GM12891 (cell line): ENCODE measurements at regions not wholly inside any gene's neighbourhood (a gene's known extent, or its start where the extent isn't known, plus 50 kb on each side); places are given as distances from the start of the nearest gene placed in this dataset.
"Not testable (repeated sequence)": the region's sequence is repeated elsewhere in the genome, so short reads cannot be mapped to it uniquely, and the experiment has no call there.

Experiments used
- DNase-seq: peaks from one replicate; pipeline ENCODE4 v3.0.0; 2011; ENCODE audit warnings: low spot score; ENCODE audit not compliant: insufficient read length
- FAIRE-seq: peaks from 2 replicates; lab custom pipeline; 2011; peaks lifted over from hg19 to GRCh38; lab: Jason Lieb, UNC
- PAX5 ChIP-seq: IDR thresholded peaks from 2 replicates; pipeline ENCODE4 v1.6.1; 2011; ENCODE audit warnings: low read length, moderate library complexity, mild to moderate bottlenecking; ENCODE audit not compliant: insufficient read depth, severe bottlenecking
- POLR2A ChIP-seq: IDR thresholded peaks from 2 replicates; pipeline ENCODE4 v1.6.1; 2011; ENCODE audit warnings: low read depth, low read length, control low read depth
- POLR2AphosphoS5 ChIP-seq: IDR thresholded peaks from 2 replicates; pipeline ENCODE4 v1.6.1; 2011; ENCODE audit warnings: low read depth, low read length, control low read depth
- POU2F2 ChIP-seq: IDR thresholded peaks from 2 replicates; pipeline ENCODE4 v1.6.1; 2011; ENCODE audit warnings: low read depth, mild to moderate bottlenecking, control low read depth, low read length, moderate library complexity
- SPI1 ChIP-seq: IDR thresholded peaks from 2 replicates; pipeline ENCODE4 v1.6.1; 2011; ENCODE audit warnings: low read depth, low read length, control low read depth
- TAF1 ChIP-seq: IDR thresholded peaks from 2 replicates; pipeline ENCODE4 v1.6.1; 2011; ENCODE audit warnings: low read depth, low read length, control low read depth

DNA sequence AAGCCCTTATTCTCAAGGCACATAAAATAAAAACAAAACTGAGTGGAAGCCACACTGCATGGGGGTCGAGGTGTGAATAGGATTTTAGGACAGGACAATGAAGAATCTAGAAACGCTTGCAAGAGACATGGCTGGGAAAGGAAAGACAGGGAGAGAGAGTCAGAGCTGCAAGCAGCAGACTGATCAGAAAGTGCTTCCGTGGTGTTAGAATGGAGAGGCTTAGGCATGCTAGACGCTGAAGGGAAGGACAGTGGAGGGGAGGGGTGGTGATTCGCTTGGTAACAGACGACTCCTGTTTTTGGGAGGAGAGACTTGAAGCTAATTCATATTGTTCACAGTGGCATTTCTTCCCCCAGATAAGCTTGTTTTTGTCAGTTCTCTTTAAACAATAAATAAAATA is 173.5 kb downstream of the AIPL1 start:
- FAIRE-seq (no peak), DNase-seq (no peak)
- TF ChIP-seq POU2F2: no peak

GRCh38 chr17:6259899-6260298 is 175.0 kb downstream of the AIPL1 start:
- FAIRE-seq (no peak), DNase-seq (no peak)
- TF ChIP-seq POLR2A (no peak), TAF1 (no peak), POLR2AphosphoS5 (no peak), PAX5 (no peak), POU2F2 (no peak), SPI1 (no peak)

DNA sequence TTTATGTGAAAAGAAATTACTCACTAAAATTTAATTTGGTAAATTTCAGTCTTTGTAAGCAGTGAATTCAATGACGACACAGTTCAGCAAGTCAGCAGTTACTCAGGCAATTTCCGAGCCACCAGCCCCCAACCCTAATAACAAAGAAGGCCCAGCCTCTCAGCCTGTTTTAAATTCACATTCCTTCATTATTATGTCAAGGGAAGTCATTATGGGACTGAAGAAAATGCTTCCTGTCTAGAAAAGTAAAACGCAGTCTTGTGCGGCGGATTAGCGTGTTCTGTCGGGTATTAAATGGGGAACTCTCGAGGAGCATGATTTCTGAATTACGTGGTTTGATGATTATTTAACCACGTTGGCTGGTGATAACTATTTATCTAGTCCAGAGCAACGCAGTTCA is 177.6 kb downstream of the AIPL1 start:
- no peak for DNase-seq
- no peak for FAIRE-seq

GRCh38 chr17:6255322-6255721 is 179.6 kb downstream of the AIPL1 start:
- FAIRE-seq (no peak), DNase-seq (no peak)
- TF ChIP-seq TAF1: no peak
- no peak for TF ChIP-seq POU2F2
- no peak for TF ChIP-seq SPI1
- TF ChIP-seq POLR2AphosphoS5: no peak
- no peak for TF ChIP-seq POLR2A
- no peak for TF ChIP-seq PAX5

More for the DNA sequence above, 177.6 kb downstream of the AIPL1 start:
- TF ChIP-seq SPI1 (no peak), POLR2A (no peak), TAF1 (no peak), PAX5 (no peak), POLR2AphosphoS5 (no peak), POU2F2 (no peak)

DNA sequence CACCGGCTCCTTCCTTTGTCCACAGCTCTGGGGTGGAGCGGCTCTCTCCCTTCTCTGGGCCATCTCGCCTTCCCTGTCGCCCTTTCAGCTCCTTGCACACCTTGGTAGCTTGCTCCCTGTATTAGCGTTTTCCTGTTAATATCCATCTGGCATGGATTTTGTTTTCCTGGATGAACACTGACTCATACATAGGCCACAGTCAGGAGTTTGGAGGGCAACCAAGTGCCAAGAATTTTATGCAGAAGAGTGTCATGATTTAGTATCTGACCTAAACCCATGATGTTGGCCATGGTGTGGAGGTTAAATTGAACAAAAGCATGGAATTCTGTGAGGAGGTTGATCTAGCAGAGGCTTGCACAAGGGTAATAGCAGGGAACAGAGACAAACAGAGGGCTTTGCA is 180.9 kb downstream of the AIPL1 start:
- no peak for FAIRE-seq
- TF ChIP-seq PAX5: no peak
- TF ChIP-seq TAF1: no peak
- no peak for TF ChIP-seq POLR2AphosphoS5
- TF ChIP-seq POU2F2: no peak
- no peak for TF ChIP-seq SPI1
- TF ChIP-seq POLR2A: no peak
- DNase-seq: no peak

- not testable (repeated sequence) for FAIRE-seq, DNase-seq
Observed at GRCh38 chr17:6251640-6252039, 181.5 kb downstream of the WSCD1 start.

DNA sequence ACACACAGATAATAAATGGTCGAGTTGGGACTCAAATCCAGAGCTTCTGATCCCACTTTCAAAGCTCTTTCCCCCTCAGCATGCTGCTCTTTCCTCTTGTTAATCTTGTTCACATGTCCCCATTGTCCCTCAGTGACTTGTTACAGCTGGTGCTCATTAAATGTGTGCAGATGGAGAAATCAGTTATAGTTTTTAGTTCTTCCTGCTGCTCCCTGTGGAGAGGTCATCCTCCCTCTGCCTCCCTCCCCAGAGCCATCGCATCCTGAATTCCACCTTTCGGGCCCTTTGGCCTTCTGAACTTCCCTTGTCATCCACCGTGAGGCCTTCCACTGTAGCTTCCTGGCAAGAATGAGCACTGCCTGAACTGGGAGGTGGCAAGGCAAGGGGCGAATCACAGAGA is 179.6 kb downstream of the WSCD1 start:
- FAIRE-seq (no peak), DNase-seq (no peak)
- TF ChIP-seq POLR2AphosphoS5 (no peak), POU2F2 (no peak), PAX5 (no peak), TAF1 (no peak), SPI1 (no peak), POLR2A (no peak)

GRCh38 chr17:6248061-6248460 is 177.9 kb downstream of the WSCD1 start:
- TF ChIP-seq PAX5: no peak
- TF ChIP-seq POU2F2: no peak
- TF ChIP-seq POLR2AphosphoS5: no peak
- no peak for TF ChIP-seq TAF1
- TF ChIP-seq SPI1: no peak
- TF ChIP-seq POLR2A: no peak
- FAIRE-seq: no peak
- DNase-seq: no peak

GRCh38 chr17:6245301-6246177 is 175.4 kb downstream of the WSCD1 start:
- DNase-seq: no peak
- FAIRE-seq: no peak
- TF ChIP-seq POLR2A (no peak), PAX5 (no peak), POLR2AphosphoS5 (no peak), POU2F2 (no peak), TAF1 (no peak), SPI1 (no peak)

DNA sequence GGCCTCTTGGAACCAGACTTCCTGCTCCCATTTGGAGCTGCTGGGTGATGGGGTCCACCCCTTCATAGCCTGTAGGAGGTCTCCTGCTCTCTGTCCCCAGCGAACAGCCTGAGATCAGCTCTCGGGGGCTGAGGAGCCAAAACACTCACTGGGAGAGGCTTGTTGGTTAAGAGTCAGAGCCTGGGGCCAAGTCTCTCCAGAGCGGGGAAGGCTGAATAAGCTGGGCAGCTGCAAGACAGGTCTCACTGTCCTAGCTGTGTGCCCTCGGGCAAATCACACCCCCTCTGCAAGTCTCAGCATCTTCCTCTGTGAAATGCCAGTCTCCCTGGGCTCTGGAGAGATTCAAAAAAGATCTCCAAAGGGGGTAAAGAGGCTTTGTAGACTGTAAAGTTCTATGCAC is 174.6 kb downstream of the WSCD1 start:
- DNase-seq: no peak
- no peak for FAIRE-seq
- no peak for TF ChIP-seq PAX5
- no peak for TF ChIP-seq POLR2AphosphoS5
- no peak for TF ChIP-seq POU2F2
- no peak for TF ChIP-seq SPI1
- TF ChIP-seq POLR2A: no peak
- no peak for TF ChIP-seq TAF1

DNA sequence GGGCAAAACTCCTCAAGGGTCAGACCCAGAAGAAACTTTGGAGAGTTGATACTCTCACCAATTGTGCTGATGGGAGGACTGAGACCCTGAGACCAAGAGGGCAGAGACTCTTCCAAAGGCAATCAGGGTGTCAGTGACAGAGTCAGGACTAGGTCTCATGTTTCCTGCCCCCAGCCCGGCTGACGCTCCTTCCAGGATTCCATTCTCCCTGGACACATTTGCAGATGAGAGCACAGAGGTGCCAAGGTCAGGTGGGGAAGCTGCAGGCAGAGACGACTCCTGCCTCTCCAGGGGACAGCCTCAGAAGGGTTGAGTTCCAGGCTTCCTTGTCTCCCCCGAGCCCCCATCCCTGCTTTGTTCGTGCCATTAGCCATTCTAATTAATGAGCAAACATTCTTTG is 174.1 kb downstream of the WSCD1 start:
- DNase-seq: no peak
- TF ChIP-seq SPI1 (no peak), TAF1 (no peak), POLR2AphosphoS5 (no peak), PAX5 (no peak), POU2F2 (no peak), POLR2A (no peak)
- no peak for FAIRE-seq
